NCI-H2171 (cell line): ENCODE measurements at regions not wholly inside any gene's neighbourhood (a gene's known extent, or its start where the extent isn't known, plus 50 kb on each side); places are given as distances from the start of the nearest gene placed in this dataset.

Experiments used
- DNase-seq: peaks from one replicate; lab custom pipeline; 2025; lab: John Stamatoyannopoulos, UW

DNA sequence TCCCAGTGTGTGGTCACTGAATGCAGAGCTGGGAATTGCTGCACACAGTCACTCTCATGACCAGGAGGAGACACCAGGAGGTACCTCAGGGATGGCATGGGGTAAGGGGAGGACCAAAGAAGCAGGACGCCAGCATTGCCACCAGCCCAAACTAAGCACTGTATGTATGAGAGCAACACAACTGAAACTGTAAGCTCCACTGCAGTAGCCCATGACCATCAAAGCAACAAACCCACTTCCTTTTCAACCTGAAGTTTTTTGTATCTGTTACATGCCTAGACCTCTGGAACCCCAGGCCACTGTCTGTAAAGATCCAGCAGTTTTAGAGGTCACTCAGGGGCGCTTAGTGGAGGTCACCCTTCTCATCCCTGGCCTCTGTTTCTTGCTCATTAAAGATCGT lies 164.3 kb downstream of the SETD4 start:
- DNase-seq = no peak

DNA sequence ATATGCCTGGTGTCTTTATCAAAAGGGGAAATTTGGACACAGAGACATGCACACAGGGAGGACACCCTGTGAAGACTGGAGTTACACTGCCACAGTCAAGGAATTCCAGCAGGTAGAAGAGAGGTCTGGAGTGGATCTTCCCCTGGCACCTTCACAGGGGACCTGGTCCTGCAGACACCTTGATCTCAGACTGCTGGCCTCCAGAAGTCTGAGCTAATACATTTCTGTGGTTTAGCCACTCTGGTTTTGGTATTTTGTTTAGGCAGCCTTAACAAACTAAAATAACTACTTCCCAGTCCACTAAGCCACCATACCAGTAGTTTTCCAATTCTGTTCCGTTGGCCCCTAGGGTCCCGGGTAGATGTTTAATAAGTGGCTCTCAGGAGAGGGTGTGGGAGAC lies 164.7 kb downstream of the SETD4 start:
- no peak for DNase-seq

DNA sequence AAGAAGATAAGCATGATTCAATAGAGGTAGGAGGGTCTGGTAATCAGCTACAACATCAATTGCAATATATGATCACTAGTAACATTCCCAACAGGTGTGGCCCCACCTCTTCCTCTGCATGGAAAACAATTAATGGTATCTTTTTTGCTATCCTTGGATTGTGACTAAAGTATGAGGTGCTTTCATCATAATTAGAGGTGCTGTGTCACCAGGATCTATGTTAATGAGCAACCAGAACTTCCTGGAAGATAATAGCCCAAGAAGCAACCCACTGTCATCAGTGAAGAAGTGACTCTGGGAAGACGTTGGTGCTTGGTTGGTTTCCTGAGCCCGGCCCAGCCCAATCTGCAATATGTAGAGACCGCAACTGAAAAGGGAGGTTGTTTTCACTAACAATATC lies 167.2 kb downstream of the SETD4 start:
- no peak for DNase-seq

DNA sequence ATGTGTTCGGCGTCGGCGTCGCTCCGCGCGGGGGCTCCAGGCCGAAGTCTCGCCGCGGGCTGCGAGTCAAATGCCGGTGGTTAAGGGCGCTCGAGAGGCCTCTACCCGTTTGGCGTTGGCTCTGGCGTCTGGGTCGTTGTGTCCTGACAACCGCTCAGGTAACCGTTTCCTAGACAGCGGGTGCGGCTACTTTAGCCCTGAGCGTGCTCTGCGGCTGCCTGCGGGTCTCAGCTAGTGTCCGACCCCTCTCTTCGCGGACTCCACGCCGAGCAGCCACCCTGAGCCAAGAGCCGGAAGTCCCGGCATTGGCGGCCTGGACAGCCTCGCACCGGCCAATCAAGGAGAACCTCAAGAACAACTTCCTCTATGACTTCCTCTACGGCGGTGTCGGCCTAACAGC lies 173.4 kb downstream of the SETD4 start:
- no peak for DNase-seq

DNA sequence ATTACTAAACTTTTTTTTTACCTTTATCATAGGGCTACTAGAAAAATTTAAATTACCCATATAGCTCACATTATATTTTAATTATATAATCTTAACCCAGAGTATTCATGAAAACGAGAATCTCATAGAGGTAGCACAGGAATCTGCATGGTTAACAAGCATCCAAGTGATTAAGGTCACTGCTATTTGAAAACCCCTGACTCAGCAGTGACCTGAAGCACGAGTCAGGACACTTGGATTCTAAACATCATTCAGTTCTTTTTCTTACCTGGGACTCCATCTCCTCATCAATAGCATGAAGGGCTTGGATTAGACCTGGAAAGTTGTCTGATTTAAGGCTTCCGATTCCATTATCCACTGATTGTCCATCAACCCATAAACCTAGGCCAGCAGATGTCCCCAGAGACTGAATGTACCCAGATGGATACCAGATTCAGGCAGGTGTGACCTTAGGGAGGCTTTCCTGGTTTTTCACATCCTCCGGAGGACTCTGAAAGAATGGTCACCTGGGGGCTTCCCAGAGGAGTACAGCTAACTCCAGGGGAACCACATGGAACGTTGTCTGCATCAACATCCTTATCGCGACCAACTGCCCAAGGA lies 174.3 kb downstream of the SETD4 start:
- no peak for DNase-seq

DNA sequence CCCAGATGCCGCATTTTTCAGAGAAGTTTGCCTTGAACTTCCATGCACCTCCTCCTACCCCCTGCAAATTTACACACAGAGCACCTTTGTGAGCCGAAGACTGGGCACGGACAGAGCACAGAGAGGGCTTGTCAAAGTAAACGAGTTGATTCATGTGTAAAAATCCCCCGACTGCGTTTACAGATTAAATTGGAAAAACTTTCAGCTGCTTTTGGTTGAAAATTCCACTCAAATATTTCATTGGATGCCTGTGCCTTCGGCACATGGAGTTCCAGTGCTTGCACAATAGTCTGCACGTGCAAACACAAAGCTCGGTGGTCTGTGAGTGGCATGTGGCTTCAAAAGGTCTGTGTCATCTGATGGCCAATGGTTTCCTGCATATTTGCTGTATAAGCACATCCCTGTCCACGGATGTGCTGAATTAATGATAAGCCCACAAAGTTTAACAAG lies 177.5 kb downstream of the SETD4 start:
- DNase-seq = no peak

DNA sequence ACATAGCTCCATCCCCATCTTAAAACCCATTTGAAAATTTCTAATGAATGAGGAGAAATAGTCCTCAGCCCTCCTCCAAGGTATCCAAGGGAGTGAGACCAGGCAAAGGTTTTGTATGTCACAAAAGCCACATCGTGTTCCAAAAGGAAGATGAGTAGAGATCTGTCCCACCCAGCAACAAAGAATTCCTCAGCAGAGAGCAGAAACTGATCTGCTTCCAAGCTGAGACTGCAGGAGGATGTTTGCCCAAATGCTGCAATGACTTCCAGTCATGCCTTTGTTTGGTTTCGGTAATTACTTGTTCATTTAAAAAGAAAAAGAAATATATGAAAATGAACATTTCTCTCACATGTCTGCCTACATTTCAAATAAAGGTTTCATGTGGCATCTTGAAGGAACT lies 186.9 kb downstream of the SETD4 start:
- DNase-seq = no peak

DNA sequence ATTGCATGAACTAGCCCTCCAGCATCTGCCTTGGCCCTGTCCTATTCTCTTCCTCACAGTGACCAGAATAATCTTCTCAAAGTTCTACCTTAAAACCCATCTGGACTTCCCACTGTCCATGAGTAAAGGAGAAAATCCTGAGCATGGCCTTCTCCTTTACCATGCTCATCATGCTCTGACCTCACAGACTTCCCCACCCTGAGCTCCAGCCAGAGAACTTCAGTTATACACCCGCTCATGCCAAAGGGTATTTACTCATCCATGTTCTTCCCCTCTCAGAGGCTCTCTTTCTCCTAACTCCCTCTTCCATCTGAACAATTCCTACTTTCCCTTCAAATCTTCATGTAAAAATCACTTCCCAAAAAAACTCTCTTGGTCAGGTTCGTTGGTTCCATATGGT lies 188.4 kb downstream of the SETD4 start:
- DNase-seq = no peak

DNA sequence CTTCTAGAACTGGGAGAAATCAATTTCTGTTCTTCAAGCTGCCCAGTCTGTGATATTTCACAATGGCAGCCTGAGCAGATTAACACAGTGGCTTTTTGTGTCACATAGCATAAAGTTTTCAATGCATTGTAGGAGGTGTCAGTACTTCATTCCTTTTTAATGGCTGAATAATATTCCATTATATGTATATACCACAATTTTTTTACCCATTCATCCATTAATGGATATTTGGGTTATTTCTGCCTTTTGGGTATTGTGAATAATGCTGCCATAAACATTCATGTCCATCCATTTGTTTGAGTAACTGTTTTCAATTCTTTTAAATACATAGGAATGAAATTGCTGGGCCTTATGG lies 191.5 kb downstream of the SETD4 start:
- DNase-seq = no peak

DNA sequence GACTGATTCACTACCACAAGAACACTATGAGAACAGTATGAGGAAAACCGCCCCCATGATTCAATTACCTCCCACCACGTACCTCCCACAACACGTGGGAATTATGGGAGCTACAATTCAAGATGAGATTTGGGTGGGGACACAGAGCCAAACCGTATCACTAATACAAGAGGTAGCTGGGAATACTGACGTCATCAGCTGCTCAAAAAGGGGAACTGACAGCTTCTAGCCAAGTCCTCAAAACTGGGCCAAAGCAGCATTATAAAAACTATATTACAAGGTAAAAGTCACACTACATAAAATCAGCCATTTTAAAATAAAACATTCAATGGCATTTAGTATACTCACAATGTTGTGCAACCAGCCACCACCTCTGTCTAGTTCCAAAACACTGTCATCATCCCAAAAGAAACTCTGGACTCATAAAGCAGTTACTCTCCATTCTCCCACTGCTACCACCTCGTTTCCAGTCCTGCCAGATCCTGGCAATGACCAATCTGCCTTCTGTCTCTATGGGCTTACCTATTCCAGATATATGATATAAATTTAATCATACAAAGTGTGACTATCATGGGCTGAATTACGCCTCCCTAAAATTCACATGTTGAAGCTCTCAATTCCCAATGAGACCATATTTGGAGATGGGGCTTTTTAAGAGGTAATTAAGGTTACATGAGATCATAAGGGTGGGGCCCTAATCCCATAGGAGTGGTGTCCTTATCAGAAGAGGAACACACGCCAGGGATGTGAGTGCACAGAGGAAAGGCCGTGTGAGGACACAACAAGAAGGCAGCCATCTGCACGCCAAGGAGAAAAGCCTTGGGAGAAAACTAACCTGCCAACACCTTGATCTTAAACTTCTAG lies 192.1 kb downstream of the SETD4 start:
- no peak for DNase-seq

DNA sequence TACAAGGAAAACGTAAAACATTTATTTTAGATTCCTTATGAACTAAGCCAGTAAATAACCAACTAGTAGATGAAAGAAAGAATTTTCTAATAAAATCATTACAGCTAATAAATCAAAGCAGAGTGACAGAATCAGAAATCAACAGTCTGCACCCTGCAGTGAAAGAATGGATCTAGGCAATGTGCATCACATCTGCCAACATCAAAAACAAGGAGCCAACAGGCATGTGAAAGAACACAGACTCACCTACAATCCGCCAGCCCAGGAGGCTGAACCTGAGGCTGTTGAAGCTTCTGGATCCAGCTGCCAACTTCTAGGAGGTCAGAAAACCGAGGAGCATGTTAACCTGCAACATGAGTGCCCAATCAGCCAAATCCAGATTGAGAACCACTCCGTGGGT lies 196.3 kb downstream of the SETD4 start:
- DNase-seq = no peak

DNA sequence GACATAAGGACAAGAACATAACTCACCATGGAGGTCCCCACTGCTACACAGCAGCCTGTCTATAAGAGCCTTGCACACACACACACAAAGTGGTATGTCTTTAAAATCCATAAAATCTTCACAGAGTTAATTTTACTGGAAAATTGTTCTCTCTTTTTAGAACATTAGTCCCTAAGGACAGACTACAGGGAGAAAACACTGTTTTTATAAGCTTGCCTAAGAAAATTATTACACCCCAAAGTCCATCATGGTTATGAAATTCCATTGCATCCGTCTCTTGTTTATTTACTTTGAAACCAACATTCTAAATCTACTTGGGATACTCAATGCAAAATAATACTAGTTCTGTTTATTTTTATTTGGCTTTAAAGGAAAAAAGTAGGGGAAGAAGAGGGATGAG lies 197.4 kb downstream of the SETD4 start:
- DNase-seq = no peak

DNA sequence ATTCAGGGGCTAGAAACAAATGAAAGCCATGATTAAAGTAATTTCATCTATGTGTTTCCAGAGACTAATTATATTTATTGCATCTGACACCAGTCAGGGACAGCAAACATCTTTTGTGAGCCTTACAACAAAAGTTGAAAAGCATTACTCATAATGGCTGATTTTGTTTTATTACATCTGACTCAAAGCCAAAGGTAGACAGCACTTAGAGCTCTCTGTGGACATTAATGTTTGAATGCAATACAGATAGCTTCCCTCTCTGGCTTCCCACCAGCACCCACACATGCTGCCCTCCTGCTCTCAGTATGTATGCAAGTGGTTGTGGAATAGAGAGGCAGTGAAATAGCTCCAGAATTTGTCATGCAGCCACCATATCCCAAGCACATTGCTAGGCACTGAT lies 198.7 kb downstream of the SETD4 start:
- DNase-seq = no peak

DNA sequence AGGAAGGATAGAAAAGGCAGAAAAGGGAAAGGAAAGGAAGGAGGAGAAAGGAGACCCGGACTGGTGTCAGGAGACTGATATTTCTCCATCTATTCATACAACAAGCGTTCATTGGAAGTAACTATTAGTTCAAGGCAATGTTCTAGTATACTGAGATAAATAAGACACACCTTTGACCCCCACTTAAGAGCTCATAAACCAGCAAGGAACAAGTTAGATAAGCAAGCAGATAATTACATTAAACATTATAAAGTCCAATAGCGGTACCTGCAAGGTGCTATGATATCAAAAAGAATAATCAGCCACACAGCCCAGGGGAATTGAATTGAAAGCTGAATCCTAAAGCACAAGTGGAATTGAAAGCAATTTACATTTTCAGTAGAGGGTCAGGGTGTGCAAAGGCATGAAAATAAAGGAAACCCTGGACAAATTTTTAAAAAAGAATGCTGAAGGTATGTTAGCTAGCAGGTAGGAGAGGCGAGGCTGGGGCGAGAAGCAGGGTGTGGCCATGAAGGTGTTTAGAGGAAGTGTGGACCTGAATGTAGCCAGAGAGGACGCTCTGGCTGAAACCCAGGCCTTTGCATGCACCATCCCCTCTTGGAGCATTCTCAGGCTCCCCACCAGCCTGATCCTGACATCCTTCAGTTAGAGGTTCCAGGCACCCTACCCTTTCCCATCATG lies 200.0 kb downstream of the SETD4 start:
- no peak for DNase-seq

DNA sequence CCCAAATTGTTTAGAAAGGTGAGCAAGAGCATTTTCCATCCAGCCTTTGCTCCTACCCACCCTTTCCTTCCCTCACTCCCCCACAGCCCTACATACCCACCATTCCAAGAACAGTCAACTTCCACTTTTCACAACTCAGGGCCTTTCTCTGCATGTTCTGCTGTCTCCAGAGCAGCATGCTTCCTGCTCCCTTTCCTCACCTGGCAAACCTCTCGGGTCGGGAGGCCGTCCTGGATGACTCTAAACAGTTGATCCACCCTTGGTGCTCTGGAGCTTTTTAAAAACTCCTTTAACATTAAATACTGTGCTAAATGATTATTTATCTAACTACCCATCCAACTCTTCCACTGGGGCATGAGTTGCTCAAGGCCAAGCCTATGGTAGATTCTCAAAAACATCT lies 200.6 kb downstream of the SETD4 start:
- no peak for DNase-seq

DNA sequence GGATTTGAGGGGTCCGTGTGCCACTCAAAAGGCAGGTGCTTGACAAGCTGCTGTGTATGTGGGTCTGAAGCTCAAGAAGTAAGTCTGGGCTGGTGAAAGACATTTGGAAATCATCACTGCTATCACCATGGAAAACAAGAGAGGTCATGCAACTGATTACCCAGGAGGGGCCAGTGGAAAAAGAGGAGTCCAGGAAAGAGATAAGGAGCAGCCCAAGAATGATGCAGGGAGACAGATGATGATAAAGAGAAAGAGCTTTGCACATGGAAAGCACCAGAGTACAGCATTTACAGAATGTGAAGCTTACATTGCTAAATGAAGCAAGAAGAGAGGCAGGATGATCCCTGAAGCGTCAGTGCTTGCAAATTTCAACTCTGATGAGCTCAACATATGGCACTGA lies 203.2 kb downstream of the SETD4 start:
- no peak for DNase-seq

DNA sequence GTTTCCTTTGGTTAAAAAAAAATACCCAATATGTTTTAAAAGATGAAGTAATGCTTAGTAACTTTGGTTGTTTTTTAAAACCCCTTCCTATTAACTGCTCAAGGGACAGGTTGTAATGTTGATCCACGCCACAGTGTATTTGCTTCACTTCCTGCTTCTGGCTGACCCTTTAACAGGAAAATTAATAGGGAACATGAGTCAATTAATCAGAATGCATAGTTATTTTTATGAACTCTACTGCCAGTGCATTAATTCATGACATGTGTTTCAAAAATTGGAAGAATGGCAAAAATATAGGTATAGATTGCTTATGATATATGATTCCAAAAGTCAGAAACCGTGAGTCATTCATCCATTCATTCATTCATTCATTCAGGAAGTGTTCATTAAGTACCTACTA lies 204.8 kb downstream of the SETD4 start:
- DNase-seq = no peak

DNA sequence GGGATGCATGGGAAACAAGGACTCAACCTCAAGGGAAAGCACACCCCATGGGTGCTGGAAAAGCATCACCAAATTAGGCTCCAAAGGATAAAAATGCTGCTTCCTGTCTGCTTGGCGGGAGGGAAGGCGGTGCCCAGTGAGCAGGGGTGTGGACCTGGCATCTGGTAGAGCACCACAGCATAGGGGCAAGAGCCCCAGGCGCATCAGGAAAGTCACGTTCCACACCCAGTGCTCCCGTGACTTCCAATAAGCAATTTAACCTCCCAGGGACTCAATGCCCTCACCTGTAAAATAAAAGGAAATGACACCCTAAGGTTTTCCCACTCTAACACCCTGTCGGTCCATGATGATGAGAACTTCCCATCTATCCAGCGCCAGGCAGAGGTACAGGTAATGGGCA lies 206.0 kb downstream of the SETD4 start:
- DNase-seq = no peak

DNA sequence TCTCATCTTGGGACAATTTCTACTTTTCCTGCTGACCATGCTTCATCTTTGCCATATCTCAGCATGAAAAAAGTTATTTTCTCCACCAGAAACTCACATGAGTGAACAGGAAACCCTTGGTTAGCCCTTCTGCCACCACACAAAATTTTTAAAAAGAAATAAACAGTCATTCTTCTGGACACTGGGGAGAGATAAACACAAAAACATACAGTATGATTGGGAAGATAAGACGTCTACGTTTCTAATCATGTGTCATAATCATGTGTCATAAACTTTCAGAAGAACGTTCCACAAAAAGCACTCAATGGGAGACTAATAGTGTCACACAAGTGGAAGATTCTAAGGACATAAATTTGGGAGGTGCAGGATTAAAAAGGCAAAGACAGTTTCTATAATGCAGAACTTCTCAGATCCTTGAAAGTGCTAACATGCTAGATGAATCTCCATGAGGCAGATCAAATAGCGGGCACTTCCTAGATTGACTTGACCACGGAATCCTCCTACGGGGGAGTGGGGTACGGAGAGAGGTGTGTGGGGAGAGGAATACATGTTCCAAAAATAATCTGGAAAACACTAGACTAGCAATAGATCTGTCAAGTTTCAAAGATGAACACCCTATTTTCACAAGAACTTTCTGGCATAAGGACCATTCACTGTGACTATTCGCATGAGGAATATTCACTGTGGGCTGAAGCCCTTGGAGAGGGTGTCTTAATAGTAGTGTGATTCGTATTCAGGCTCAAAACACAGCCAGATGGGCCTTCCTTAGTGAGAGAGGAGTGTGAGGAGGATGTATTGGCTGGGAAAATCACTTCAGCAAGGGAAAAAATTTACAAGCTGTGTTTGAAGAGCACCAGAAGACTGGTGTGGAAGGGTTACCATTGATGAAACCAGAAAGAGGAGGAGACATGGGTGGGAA lies 206.7 kb downstream of the SETD4 start:
- DNase-seq = no peak

DNA sequence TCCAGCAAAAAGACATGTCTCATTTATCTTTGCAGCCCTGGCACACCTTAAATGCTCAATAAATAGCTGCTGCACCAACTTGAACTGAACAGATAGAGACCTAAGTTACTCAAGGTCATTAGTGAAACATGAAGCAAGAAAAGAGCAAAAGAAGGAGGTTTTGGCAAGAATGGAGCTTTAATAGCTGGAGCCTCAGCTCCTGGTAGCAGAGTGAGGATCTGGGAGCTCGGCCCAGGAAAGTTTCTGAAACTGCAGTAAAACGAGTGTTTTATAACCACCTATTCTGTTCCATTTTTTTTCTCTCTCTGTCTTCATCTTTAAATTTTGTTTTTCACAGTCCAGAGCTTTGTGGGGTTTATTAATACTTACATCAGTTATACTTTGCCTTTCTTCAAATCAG lies 207.5 kb downstream of the SETD4 start:
- no peak for DNase-seq

DNA sequence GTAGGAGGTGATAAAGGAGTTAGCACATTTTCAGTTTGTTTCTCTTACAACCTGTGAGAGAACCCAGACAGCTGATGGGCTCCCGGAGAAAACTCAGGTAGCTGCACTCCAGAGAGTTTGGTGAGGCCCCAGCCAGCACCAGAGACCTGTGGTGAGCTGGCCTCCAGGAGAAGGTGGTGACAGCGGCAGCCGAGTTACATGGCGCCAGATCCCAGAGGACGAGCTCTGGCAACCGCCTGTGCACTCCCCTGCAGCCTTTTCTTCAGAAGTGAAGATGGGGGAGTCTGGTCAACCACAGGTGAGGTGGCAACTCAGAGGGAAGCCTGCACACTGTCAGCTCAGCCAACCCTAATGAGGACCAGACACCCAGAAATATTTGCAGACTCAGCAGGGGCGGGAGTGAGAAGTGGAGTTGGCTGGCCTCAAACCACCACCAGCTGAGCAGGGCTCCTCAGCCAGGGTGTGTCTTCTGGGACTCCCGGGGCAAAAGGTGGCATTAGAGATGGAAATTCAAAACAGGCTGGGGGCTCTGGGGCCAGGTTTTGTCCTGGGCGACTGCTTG lies 209.7 kb downstream of the SETD4 start:
- no peak for DNase-seq

DNA sequence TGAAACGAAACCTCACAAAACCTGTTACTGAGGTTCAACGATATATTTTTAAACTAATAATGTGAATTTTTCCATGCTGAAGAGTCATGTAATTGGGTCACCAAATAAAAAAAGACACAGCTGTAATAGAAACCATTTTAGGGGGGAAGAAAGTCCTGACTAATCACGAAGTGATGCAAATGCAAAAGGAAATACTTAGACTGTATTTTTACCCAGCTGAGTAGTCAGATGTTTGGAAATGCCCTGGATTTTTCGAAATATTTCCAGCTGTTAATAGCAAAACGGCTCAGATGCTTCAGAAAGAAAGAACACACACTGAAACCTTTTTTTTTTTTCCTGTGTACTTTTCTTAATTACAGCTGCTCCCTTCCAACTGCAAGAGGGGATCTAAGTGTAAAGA lies 210.3 kb downstream of the SETD4 start:
- no peak for DNase-seq
